Tibial artery (tissue), 4 donors: ENCODE measurements at regions not wholly inside any gene's neighbourhood (a gene's known extent, or its start where the extent isn't known, plus 50 kb on each side); places are given as distances from the start of the nearest gene placed in this dataset.
"Not testable (repeated sequence)": the region's sequence is repeated elsewhere in the genome, so short reads cannot be mapped to it uniquely, and the experiment has no call there.

Source experiments
- DNase-seq, 2 donors: peaks; one replicate each; pipeline ENCODE4 v3.0.0-alpha.2; 2019
- H3K27ac ChIP-seq, 2 donors: fragments of 200-600 bp; sonication (generic) in 1 of 2; 1 replicate in 1 of 2; 2 replicates in 1 of 2; pipeline ENCODE4 v1.5.1; 2018 to 2019; ENCODE audit warnings: mild to moderate bottlenecking in 1 of 2
- H3K27me3 ChIP-seq, 2 donors: fragments of 200-600 bp; sonication (generic) in 1 of 2; one replicate each; pipeline versions ENCODE4 v1.5.1 to v1.6.0; 2016 to 2019
- H3K36me3 ChIP-seq, 3 donors: fragments of 200-600 bp; sonication (generic) in 2 of 3; one replicate each; pipeline ENCODE4 v1.5.1; 2016 to 2019; ENCODE audit warnings: mild to moderate bottlenecking in 2 of 3
- H3K4me1 ChIP-seq, 4 donors: fragments of 200-600 bp; sonication (generic) in 2 of 4; 1 replicate in 3 of 4; 2 replicates in 1 of 4; pipeline ENCODE4 v1.5.1; 2016 to 2019
- H3K4me3 ChIP-seq, 2 donors: fragments of 200-600 bp; sonication (generic) in 1 of 2; 1 replicate in 1 of 2; 2 replicates in 1 of 2; pipeline ENCODE4 v1.5.1; 2018 to 2019; ENCODE audit warnings: mild to moderate bottlenecking in 2 of 2
- H3K9me3 ChIP-seq, 3 donors: fragments of 200-600 bp; sonication (generic) in 1 of 3; one replicate each; pipeline ENCODE4 v1.5.1; 2016 to 2019
- intact Hi-C: fragments of 100-400 bp; cut with DNase I; formaldehyde crosslinking; loops from one replicate; pipeline ENCODE4 v1.15.0; 2023; ENCODE audit warnings: low total_unique reads
- TF ChIP-seq, protein P1 (sequence below), 2 experiments: fragments of 200-600 bp in 1 of 2; fragments of 450-650 bp in 1 of 2; IDR thresholded peaks; one replicate each; pipeline ENCODE4 v1.5.1; 2017 to 2019; ENCODE audit warnings: antibody characterized with exemption in 2 of 2, mild to moderate bottlenecking in 1 of 2, moderate library complexity in 1 of 2

DNA sequence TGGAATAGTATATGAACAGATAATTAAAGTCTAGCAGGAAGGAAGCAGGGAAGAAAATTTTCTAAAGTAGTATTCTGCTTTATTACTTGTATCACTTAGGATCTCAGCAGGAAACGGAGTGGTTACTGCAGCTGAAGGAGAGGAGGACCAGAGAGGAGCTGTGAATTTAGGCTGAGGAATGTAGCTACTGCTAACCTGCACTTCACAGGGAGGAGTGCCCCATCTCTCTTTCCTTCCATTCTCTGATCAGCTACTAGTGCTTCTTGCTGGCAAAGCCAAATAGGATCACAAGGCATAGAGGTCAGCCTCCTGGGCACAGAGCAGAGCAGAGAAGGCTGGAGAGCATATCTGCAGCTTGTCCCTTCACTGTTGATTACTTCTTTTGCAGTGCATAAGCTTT is 205.3 kb upstream of the ASCC3 start:
- Histone ChIP-seq H3K36me3 (no peaks in the 10 kb centered on the region), H3K27ac (no peak overlapping the region), H3K4me3 (no peak overlapping the region), H3K9me3 (peaks cover 0 to 6% (median 4%) of the 10 kb centered on the region in 3 donors), H3K27me3 (no peaks in the 10 kb centered on the region), H3K4me1 (peaks cover 0 to 14% (median 0%) of the 10 kb centered on the region in 4 donors)
- no peak for DNase-seq
- intact Hi-C loops, result no loop called here
- TF ChIP-seq, protein P1, sequence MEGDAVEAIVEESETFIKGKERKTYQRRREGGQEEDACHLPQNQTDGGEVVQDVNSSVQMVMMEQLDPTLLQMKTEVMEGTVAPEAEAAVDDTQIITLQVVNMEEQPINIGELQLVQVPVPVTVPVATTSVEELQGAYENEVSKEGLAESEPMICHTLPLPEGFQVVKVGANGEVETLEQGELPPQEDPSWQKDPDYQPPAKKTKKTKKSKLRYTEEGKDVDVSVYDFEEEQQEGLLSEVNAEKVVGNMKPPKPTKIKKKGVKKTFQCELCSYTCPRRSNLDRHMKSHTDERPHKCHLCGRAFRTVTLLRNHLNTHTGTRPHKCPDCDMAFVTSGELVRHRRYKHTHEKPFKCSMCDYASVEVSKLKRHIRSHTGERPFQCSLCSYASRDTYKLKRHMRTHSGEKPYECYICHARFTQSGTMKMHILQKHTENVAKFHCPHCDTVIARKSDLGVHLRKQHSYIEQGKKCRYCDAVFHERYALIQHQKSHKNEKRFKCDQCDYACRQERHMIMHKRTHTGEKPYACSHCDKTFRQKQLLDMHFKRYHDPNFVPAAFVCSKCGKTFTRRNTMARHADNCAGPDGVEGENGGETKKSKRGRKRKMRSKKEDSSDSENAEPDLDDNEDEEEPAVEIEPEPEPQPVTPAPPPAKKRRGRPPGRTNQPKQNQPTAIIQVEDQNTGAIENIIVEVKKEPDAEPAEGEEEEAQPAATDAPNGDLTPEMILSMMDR (IDR thresholded peaks at IDR 0.05), result no peak

DNA sequence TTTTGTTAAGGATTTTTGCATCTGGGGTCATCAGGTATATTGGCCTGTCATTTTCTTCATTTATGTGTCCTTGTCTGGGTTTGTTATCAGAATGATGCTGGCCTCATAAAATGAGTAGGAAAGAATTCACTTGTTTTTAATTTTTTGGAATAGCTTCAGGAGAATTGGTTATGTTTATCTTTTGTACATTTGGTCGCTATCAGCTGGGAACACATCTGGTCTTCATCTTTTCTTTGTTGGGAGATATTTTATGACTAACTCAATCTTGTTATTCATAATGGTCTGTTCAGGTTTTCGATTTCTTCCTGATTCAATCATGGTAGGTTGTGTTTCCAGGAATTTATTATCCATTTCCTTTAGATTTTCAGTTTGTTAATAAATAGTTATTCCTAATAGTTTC is 207.5 kb upstream of the ASCC3 start:
- peaks cover 0 to 8% (median 6%) of the 10 kb centered on the region in 3 donors for H3K9me3 ChIP-seq
- intact Hi-C loops, result no loop called here
- TF ChIP-seq, protein P1 (IDR thresholded peaks at IDR 0.05), result no peak
- H3K36me3 ChIP-seq, result no peaks in the 10 kb centered on the region
- no peaks in the 10 kb centered on the region for H3K27me3 ChIP-seq
- peaks cover 0 to 6% (median 0%) of the 10 kb centered on the region in 4 donors for H3K4me1 ChIP-seq
- no peak overlapping the region for H3K27ac ChIP-seq
- H3K4me3 ChIP-seq, result no peak overlapping the region
- DNase-seq, result no peak

DNA sequence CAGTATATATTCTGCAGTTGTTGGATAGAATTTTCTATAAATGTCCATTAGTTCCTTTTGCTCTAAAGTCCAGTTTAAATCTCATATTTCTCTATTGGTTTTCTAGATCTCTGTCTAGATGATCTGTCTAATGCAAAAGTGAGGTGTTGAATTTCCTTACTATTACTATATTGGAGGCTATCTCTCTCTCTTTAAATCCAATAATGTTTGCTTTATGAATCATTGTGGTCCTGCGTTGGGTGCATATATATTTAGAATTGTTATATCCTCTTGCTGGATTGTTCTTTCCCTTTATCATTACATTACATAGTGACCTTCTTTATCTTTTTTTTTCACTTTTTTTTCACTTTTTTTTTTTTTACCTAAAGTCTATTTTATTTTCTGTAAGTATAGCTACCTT is 208.5 kb upstream of the ASCC3 start:
- TF ChIP-seq, protein P1 (IDR thresholded peaks at IDR 0.05), result no peak
- H3K9me3 ChIP-seq, result peaks cover 0 to 8% (median 6%) of the 10 kb centered on the region in 3 donors
- intact Hi-C loops, result no loop called here

DNA sequence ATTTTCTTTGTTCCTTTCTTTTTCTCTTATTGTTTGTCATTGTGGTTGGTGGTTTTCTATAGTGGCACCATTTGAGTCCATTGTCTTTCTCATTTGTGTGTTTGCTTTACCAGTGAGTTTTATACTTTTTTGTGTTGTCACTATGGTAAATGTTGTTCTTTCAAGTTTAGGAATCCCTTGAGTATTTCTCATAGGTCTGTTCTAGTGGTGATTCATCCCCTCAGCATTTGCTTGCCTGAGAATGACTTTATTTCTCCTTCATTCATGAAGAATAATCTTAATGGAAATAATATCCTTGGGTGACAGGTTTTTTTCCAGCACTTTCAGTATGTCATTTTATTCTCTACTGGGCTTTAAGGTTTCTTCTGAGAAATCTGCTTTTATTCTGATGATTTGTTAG is 209.2 kb upstream of the ASCC3 start:
- Histone ChIP-seq H3K36me3 (no peaks in the 10 kb centered on the region), H3K27me3 (no peaks in the 10 kb centered on the region), H3K9me3 (peaks cover 0 to 8% (median 6%) of the 10 kb centered on the region in 3 donors), H3K4me1 (peaks cover 0 to 6% (median 0%) of the 10 kb centered on the region in 4 donors), H3K27ac (no peak overlapping the region), H3K4me3 (no peak overlapping the region)
- TF ChIP-seq, protein P1 (IDR thresholded peaks at IDR 0.05), result no peak
- no peak for DNase-seq
- intact Hi-C loops, result no loop called here

More for the DNA sequence above, 208.5 kb upstream of the ASCC3 start:
- H3K4me3 ChIP-seq, result no peak overlapping the region
- H3K36me3 ChIP-seq, result no peaks in the 10 kb centered on the region
- H3K27me3 ChIP-seq, result no peaks in the 10 kb centered on the region
- DNase-seq, result no peak
- no peak overlapping the region for H3K27ac ChIP-seq
- H3K4me1 ChIP-seq, result peaks cover 0 to 6% (median 0%) of the 10 kb centered on the region in 4 donors

DNA sequence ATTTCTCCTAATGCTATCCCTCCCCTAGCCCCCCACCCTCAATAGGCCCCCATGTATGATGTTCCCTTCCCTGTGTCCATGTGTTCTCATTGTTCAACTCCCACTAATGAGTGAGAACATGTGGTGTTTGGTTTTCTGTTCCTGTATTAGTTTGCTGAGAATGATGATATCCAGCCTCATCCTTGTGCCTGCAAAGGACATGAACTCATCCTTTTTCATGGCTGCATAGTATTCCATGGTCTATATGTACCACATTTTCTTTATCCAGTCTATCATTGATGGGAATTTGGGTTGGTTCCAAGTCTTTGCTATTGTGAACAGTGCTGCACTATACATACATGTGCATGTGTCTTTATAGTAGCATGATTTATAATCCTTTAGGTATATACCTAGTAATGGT is 217.5 kb upstream of the ASCC3 start:
- H3K36me3 ChIP-seq, H3K27me3 ChIP-seq, DNase-seq, intact Hi-C loops, H3K27ac ChIP-seq, H3K9me3 ChIP-seq, H3K4me1 ChIP-seq, H3K4me3 ChIP-seq: not testable (repeated sequence)

DNA sequence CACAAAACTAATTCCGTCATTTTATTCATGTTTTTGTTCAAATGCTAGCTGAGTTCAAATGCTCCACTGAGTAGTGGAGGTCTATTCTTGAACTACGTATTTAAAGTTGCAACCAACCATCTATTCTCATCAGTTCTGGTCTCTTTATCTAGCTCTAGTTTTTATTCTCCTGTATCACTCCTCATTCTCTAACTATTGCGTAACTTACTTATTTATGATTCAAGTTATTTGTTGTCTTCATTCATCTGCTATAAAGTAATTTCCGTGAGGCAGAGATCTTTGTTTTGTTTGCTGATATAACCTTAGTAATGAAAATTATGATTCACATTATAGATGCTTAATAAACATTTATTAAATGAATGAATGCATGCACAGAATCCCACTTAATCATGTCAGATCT is 221.6 kb upstream of the ASCC3 start:
- H3K27ac ChIP-seq, result no peak overlapping the region
- no peaks in the 10 kb centered on the region for H3K27me3 ChIP-seq
- no peaks in the 10 kb centered on the region for H3K4me1 ChIP-seq
- H3K4me3 ChIP-seq, result no peak overlapping the region
- intact Hi-C loops, result no loop called here
- no peaks in the 10 kb centered on the region for H3K9me3 ChIP-seq
- TF ChIP-seq, protein P1 (IDR thresholded peaks at IDR 0.05), result no peak
- no peak for DNase-seq
- no peaks in the 10 kb centered on the region for H3K36me3 ChIP-seq
